Germinal center (tissue), 1 donor: ENCODE measurements at regions not wholly inside any gene's neighbourhood (a gene's known extent, or its start where the extent isn't known, plus 50 kb on each side); places are given as distances from the start of the nearest gene placed in this dataset.
"Not testable (repeated sequence)": the region's sequence is repeated elsewhere in the genome, so short reads cannot be mapped to it uniquely, and the experiment has no call there.

Source experiments
- DNase-seq: peaks from one replicate; pipeline ENCODE4 v3.0.0; 2012; ENCODE audit warnings: mixed read lengths, low spot score

GRCh38 chr4:159410076-159410777 is 307.3 kb downstream of the RAPGEF2 start:
- no peak for DNase-seq

GRCh38 chr4:159410891-159411290 is 308.0 kb downstream of the RAPGEF2 start:
- DNase-seq: no peak

GRCh38 chr4:159413306-159413943 is 310.5 kb downstream of the RAPGEF2 start:
- DNase-seq: no peak

GRCh38 chr4:159414305-159414704 is 311.4 kb downstream of the RAPGEF2 start:
- no peak for DNase-seq

- no peak for DNase-seq
Measured at GRCh38 chr4:159416073-159416472, 313.2 kb downstream of the RAPGEF2 start.

GRCh38 chr4:159416996-159417395 is 314.1 kb downstream of the RAPGEF2 start:
- DNase-seq: no peak

GRCh38 chr4:159420162-159421057 is 317.5 kb downstream of the RAPGEF2 start:
- DNase-seq: no peak

GRCh38 chr4:159421058-159421419 is 318.2 kb downstream of the RAPGEF2 start:
- DNase-seq: not testable (repeated sequence)

- no peak for DNase-seq
Measured at GRCh38 chr4:159422019-159422418, 319.1 kb downstream of the RAPGEF2 start.

GRCh38 chr4:159422626-159423025 is 319.7 kb downstream of the RAPGEF2 start:
- no peak for DNase-seq

GRCh38 chr4:159425737-159426305 is 322.9 kb downstream of the RAPGEF2 start:
- no peak for DNase-seq

GRCh38 chr4:159428293-159428692 is 325.4 kb downstream of the RAPGEF2 start:
- DNase-seq: no peak

- DNase-seq: no peak
Measured at GRCh38 chr4:159428975-159429692, 326.3 kb downstream of the RAPGEF2 start.

- DNase-seq: no peak
Measured at GRCh38 chr4:159429693-159430035, 326.8 kb downstream of the RAPGEF2 start.

- no peak for DNase-seq
Measured at GRCh38 chr4:159430896-159431295, 328.0 kb downstream of the RAPGEF2 start.

- DNase-seq: no peak
Measured at GRCh38 chr4:159432436-159432835, 329.6 kb downstream of the RAPGEF2 start.

GRCh38 chr4:159433337-159433736 is 330.5 kb downstream of the RAPGEF2 start:
- DNase-seq: no peak

GRCh38 chr4:159434114-159434870 is 331.4 kb downstream of the RAPGEF2 start:
- no peak for DNase-seq

GRCh38 chr4:159434871-159435241 is 332.0 kb downstream of the RAPGEF2 start:
- no peak for DNase-seq

- no peak for DNase-seq
Measured at GRCh38 chr4:159435561-159436023, 332.7 kb downstream of the RAPGEF2 start.

GRCh38 chr4:159443975-159444374 is 341.1 kb downstream of the RAPGEF2 start:
- no peak for DNase-seq
